Stimulated activated CD4-positive, alpha-beta T cell treated with anti-CD3 and anti-CD28 coated beads, Interleukin-2, amount 100 ng/mL, for 24 hours (primary cell): ENCODE measurements at regions not wholly inside any gene's neighbourhood (a gene's known extent, or its start where the extent isn't known, plus 50 kb on each side); places are given as distances from the start of the nearest gene placed in this dataset.
"Not testable (repeated sequence)": the region's sequence is repeated elsewhere in the genome, so short reads cannot be mapped to it uniquely, and the experiment has no call there.

ENCODE experiments used
- DNase-seq, 2 donors: peaks; one replicate each; pipeline ENCODE4 v3.0.0-alpha.2; 2020

DNA sequence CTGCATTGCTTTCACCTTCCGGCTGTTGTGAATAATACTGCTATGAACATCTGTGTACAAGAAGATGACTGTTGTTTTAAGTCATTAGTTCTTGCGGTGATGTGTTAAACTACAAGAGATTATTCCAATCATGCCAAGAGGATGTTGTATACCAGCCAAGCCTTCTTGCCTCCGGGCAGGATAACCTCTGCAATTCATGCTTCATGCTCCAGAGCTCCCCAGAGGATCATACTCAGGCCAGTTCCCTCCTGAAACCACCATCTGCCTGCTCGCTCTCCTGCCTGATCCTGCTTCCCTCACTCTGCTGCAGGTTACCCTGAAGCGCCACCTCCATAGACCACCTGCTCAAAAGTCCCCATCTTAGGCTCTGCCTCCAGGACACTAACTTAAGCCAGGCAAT lies 187.1 kb upstream of the PROK2 start:
- no peak for DNase-seq

- no peak for DNase-seq
Measured at GRCh38 chr3:71968544-71968943, 183.6 kb upstream of the PROK2 start.

DNA sequence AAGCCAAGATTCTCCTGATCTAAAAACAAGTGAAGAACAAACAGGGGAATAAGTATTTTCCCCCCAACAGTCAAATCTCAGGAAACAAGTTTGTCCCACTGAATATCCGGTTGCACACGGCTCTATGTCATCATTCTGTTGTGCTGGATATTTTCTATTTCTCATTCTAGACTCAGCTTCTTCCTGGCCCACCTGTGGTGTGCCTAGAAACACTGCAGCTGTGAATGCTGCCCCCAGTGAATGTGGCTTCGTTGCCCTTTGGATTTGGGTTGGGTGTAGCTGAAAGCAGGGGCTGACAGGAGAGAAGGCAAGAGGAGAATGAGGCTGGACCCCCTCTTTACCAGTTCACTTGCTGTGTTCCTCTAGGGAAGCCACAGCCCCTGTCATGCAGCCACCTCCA lies 181.2 kb upstream of the PROK2 start:
- DNase-seq: no peak

GRCh38 chr3:71964170-71964569 lies 179.2 kb upstream of the PROK2 start:
- DNase-seq: no peak

DNA sequence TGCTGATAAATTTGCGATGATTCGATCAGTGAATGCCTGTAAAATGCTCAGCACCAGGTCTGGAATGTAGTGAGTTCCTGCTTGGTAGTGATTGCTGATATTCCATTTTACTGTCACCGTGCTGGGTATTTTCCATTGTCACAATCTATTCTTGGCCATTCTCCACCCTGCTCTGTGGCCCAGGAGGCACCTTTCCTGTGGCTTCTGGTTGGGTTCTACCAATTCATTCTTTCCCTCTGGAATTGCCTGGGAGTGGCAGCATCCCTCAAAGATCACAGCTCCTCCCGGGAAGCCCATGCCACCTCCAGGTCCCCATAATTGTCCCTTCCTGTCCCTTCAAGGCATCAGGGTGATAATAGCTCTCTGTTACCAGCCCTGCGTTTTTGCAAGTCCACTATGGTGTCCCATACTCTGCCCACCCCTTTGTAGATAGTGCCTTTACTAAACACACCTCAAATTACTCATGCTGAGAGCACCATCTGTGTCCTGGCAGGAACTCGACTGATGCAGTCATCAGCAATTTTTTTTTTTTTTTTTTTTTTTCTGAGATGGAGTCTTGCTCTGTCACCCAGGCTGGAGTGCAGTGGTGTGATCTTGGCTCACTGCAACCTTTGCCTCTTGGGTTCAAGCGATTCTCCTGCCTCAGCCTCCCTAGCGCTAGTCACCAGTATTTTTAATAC lies 177.8 kb upstream of the PROK2 start:
- no peak for DNase-seq

- no peak for DNase-seq
Measured at GRCh38 chr3:71961891-71962290, 176.9 kb upstream of the PROK2 start.

GRCh38 chr3:71961378-71961777 lies 176.4 kb upstream of the PROK2 start:
- DNase-seq: no peak

DNA sequence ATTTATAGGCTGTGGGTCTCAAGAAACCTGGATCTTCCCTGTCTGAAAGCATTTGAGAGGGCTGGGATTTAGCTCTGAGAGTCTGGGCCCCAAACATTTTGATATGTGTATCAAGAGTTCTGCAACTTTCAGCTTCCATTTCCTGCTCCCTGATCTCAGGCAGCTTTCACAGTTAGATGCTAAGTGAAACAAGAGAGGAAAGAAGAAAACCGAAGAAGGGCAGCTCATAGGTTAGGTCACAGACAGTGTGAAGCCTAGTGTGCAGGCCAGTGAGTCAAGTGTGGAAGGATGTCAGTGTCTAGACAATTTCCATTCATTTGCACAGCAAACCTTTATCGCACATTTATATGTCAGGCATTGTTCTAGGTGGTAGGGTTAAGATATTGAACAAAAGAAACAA lies 173.6 kb upstream of the PROK2 start:
- no peak for DNase-seq

DNA sequence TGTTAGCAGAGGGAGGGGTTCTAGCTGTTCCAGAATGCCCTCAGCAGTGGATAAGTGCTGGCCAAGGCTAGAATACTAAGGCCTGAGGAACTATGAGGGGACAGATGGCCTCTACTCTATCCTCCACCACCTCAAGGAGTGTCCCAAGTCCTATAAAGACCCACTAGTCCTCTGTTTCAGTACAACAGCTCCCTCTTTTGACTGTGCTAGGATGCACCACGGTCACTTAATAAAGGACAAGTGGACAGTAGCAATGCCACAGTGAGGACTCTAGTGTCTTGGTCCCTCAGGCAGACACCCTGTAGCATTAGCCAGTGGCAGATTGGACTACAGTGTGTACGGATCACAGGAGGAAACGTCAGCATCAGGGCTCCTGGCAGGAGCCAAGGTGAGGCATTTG lies 171.8 kb upstream of the PROK2 start:
- no peak for DNase-seq

GRCh38 chr3:71956069-71956340 lies 171.1 kb upstream of the PROK2 start:
- no peak for DNase-seq

- peak; percentile 42 to 46 for DNase-seq
Measured at GRCh38 chr3:71955240-71956068, 170.5 kb upstream of the PROK2 start.

DNA sequence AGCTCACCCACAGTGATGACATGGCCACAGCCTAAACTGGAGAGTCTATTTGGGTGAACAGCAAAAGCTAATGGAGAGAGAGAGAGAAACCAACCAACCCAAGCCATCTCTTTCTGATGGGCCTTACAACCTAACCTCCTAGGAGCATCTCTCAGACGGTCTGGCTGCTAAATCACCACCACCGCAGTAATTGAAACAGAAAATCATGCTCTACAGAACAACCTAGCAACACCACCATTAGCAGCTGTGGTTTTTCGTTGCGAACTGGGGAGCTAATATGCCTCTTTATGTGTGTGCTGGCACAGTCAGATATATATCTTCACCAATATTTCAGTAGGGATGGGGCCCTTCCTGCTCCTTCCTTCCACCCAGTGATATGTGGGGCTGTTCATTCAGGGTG lies 166.9 kb upstream of the PROK2 start:
- no peak for DNase-seq

GRCh38 chr3:71951361-71951760 lies 166.4 kb upstream of the PROK2 start:
- DNase-seq: no peak

DNA sequence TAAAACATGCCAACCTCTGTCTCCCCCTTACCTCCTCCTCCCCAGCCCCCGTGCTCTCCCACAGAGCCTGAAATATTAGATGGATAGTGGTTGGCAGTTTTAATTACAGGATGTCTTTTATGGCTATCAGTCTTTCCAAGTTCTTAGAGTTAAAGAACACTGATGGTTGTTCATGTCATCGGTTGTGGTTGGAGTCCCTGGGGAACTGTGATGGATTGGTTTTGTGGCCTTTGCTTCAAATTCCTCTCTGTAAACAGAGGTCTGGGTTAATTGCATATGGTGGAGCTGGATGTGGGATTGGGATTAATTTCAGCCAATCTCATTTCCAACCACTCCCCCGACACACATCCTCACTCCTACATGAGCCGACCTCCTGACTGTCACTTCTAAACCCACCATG lies 164.5 kb upstream of the PROK2 start:
- no peak for DNase-seq

DNA sequence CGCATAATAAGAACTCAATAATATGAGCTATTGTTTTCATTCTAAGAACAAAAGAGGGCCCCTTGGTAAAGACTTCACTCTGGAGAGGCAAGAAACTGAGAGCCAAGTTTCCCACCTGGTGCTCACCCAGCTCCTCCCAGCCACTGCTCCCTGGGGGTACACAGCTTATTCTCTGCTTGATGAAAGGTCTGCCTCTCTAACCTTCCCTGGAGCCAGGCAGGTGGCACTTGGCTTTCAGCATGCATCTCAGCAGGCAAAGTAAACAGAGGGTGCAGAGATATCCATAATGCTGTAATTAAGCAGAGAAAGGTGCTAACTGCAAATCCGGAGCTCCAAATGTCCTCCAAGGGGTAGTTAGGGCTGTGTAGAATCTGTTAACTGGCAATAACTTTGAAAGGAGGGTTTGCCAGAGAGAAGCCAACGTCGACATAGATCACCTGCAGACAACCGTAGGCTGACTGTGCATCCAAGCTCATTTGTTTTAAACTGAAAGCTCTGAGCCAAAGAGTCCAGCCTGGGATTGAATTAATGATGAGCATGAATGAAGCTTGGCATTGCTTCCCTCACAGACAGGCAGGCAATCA lies 159.6 kb upstream of the PROK2 start:
- DNase-seq: no peak

GRCh38 chr3:71942432-71943187 lies 157.7 kb upstream of the PROK2 start:
- DNase-seq: no peak

DNA sequence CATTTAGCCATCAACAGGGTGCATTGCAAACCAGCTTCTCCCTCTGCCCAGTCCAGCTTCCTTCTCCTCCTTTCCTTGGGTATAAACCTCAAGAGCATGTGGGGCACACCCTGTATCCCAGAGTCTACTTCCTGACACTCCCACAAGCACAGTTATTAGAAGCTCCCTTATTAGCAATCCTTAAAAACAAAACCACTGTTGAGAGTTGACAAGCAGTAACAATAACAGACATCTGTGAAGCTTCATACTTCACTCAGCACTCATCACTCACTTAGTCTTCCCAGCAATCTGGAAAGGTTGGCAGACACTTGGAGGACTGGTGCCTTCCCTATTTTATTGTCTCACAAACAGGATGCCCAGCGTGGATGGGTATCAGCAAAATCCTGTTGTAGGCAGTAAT lies 155.5 kb upstream of the PROK2 start:
- no peak for DNase-seq

- DNase-seq: not testable (repeated sequence)
Measured at GRCh38 chr3:71938081-71938480, 153.1 kb upstream of the PROK2 start.

- no peak for DNase-seq
Measured at GRCh38 chr3:71936681-71937080, 151.7 kb upstream of the PROK2 start.

DNA sequence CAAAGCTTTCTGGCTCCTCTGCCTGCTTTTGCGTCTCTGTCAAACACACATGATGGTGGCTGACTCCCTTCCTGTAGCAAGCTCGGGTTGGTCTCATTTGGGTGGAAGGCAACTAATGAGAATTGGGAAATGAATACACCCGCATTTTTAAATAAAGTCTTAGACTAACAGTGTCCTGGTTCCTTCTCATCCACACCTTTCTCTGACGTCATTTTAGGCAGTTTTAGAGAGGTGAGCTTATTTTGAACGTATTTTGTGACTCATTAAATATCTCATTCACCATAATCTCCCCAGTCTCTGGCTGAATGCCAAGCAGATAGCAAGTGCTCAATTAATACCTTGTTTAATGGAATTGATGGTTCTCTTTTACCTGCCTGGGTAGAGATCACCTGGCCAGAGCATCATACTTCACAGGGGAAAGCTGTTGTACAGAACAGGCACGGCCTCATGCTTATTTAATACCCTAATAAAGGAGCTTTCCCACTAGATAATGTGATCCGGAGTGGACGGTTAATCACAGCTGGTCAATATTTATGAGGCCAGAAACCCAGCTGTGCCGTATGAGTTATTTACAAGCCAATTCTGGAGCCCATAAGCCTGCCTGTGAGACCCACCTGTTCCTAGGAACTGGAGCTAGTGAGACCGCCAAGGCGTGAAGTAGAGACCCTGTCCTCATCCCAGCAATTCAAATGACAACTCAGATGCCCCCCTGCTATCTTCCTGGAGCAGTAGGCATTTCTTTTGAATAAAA lies 149.7 kb upstream of the PROK2 start:
- DNase-seq: no peak

- DNase-seq: no peak
Measured at GRCh38 chr3:71931922-71932321, 147.0 kb upstream of the PROK2 start.

DNA sequence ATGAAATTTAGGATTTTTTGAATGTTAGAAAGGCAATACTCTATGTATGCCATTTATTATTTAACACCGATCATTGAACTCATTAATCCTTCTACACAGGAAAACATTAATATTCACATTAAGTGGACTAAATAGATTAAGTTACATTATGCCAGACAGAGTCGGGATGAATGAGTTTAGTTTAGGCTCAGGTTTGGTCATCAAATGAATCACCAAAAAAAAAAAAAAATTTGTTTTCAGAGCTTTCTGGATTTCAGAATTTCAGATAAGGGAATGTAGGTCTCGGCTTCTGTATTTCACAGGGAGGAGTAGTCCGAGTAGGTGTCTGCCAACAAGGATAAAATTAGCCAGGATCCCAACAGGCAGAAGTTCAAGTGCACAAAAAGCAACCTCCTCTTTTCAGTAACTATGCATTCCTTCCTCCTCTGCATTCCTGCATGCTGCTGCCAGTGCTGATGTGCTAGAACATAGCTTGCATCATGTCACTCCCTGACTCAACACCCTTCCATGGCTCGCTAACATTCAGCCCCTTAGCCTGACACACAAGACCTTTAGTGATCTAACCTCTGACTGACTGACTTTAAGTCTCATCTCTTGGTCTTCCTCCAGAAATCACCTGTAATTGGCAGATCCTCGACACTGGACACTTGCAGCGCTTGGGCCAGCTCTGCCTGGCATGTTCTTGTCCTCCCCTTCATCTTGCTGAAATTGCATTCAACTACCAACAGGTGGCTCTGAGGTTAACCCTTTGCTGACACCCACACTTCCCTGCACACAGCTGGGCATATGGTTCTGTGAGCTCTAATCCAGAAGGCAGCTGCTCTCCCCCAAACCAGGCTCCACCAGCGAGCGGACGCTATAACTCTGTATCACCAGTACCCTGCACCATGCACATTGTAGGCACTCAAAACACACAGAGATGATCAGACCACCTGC lies 145.4 kb upstream of the PROK2 start:
- no peak for DNase-seq
